Coronary artery (tissue), 2 donors: ENCODE measurements at regions not wholly inside any gene's neighbourhood (a gene's known extent, or its start where the extent isn't known, plus 50 kb on each side); places are given as distances from the start of the nearest gene placed in this dataset.

Experiments used
- DNase-seq: peaks from one replicate; pipeline ENCODE4 v3.0.0-alpha.2; 2017; ENCODE audit warnings: low spot score
- H3K27ac ChIP-seq, 2 donors: fragments of 200-600 bp; sonication (generic); one replicate each; pipeline ENCODE4 v1.5.1; 2016 to 2019
- H3K4me3 ChIP-seq: fragments of 200-600 bp; sonication (generic); 2 replicates; pipeline ENCODE4 v1.5.1; 2016; ENCODE audit warnings: mild to moderate bottlenecking, moderate library complexity
- TF ChIP-seq, protein P1 (sequence below): fragments of 200-600 bp; sonication (generic); IDR thresholded peaks from one replicate; pipeline ENCODE4 v1.5.1; 2019; ENCODE audit warnings: antibody characterized with exemption

DNA sequence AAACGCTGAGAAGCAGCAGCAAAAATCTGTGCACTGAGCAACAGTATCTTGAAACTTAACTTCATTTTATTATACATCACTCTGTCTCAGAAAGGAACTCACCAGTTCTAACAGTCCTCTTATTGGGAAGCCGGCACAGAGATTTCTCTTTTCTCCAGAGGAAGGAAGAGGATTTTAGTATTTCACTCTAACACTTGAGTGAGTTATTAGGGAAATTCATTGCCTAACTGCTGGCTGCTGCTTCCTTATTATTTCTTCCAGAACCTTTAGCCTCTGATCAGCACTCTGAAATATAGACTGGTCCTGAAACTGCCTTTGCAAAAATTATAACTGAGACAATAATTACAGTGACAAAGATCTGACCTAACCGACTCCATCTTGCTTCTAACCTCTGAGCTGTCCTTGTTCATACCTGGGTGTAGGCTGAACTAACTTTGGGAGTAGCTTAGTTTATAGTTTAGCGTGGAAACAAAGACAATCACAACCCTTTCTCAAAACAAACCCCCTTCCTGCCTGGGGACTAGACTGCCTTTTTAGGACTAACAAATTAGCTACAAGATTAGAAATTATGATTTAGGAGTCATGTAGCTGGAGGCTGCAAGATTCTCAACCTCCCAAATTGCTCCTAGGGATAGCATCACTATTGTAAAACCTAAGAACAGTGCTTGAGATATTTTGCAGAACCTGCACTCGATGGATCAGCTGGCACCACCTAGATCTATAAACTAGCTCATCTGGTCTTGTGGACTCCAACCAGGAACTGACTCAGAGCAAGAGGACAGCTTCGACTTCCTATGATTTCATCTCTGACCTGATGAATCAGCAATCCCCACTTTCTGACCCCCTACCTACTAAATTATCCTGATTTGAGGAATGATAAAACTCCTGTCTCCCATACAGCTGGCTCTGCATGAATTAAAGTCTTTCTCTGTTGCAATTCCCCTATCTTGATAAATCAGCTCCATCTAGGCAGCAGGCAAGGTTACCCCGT, 117.5 kb downstream of the DYRK2 start:
- Histone ChIP-seq H3K27ac (no peak overlapping the region), H3K4me3 (no peak overlapping the region)
- TF ChIP-seq, protein P1, sequence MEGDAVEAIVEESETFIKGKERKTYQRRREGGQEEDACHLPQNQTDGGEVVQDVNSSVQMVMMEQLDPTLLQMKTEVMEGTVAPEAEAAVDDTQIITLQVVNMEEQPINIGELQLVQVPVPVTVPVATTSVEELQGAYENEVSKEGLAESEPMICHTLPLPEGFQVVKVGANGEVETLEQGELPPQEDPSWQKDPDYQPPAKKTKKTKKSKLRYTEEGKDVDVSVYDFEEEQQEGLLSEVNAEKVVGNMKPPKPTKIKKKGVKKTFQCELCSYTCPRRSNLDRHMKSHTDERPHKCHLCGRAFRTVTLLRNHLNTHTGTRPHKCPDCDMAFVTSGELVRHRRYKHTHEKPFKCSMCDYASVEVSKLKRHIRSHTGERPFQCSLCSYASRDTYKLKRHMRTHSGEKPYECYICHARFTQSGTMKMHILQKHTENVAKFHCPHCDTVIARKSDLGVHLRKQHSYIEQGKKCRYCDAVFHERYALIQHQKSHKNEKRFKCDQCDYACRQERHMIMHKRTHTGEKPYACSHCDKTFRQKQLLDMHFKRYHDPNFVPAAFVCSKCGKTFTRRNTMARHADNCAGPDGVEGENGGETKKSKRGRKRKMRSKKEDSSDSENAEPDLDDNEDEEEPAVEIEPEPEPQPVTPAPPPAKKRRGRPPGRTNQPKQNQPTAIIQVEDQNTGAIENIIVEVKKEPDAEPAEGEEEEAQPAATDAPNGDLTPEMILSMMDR: no peak
- no peak for DNase-seq

DNA sequence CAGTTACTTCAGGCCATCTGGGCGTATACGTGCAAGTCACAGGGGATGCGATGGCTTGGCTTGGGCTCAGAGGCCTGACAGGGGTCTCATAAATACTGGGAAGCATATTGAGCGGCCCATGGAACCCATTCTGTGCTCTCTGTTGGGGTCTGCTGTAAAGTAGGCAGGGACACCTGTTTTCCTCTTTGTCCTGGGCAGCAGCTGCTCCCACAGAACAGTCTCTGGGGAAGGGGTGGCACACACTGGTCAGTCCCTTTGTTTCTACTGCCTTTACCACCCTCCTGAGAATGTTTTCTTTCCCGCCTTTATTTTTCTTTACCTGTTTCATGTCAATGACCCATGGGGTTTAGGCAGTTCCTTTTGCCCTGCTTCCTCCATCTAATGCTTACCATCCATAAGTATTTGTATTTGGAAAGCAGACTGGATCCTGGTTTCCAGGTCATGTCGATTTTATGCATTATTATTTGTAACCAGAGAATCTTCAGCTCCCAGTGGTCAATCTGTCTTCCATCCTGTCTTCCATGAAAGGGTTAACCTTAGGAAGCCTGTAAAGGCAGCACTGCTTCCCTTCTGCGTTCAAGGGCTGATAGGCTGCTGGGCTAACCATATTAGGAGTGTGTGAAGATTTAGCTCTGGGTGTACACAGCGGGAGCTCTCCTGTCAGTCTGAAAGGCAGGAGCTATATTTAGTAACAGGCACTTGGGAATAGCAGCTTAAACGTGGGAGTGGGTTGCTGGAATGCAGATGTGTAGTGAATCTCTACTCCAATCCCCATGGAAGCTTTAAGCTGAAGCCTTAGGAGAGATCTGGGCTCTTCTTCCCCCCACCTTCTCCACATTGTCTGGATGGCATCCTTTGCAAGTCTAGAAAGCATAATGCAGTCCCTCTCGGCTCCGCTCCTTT, 124.0 kb downstream of the DYRK2 start:
- peak overlapping the region; percentile 19 for H3K4me3 ChIP-seq
- H3K27ac ChIP-seq: peak overlapping the region; percentile 29 to 71
- DNase-seq: no peak
- TF ChIP-seq, protein P1: no peak

GRCh38 chr12:67773896-67774295, 125.4 kb downstream of the DYRK2 start:
- H3K4me3 ChIP-seq: no peak overlapping the region
- TF ChIP-seq, protein P1: no peak
- DNase-seq: no peak
- H3K27ac ChIP-seq: peak overlapping the region; percentile 12 to 20

- TF ChIP-seq, protein P1: no peak
- no peak for DNase-seq
- no peak overlapping the region for H3K27ac ChIP-seq
- H3K4me3 ChIP-seq: no peak overlapping the region
Measured at GRCh38 chr12:67774983-67775587, 126.5 kb downstream of the DYRK2 start.

DNA sequence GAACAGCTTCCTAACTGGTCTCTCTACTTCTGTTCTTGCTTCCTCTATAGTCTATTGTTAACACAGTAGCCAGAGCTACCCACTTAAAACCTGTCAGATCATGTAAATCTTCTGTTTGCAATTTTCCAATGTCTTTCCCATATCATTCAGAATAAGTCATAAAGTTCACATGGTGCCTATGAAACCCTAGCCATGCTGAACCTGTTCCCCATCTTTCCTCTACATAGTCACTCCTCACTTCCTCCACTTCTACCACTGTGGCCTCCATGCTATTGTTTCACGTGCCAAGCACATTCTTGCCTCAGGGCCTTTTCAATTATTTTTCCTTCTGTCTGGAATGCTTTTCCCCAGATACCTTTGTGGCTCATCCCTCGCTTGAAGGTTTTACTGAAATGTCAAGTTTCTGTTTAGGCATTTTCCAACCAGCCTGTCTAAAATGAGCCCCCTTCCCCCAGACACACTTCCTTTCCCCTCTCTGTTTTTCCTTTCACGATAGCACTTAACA, 132.1 kb downstream of the DYRK2 start:
- TF ChIP-seq, protein P1: no peak

DNA sequence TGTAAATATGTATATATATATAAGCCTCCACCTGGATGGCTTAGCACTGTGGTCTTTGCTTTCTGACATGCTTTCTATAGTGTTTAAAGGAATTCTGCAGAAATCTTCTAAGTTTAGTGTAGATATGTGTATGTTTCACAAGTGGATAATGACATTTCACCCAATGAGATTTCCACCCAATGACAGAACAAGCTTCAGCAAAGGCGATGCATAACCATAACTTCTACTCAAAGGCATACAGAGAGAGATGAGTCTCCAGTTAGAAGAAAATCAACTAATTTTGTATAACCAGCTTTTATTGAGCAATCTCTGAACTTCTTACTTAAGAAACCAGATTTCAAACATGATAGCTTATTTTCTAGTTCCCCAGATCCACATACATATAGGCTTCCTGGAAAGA, 134.0 kb downstream of the DYRK2 start:
- no peak overlapping the region for H3K4me3 ChIP-seq
- H3K27ac ChIP-seq: no peak overlapping the region
- no peak for DNase-seq
- TF ChIP-seq, protein P1: no peak

More for the DNA sequence above, 132.1 kb downstream of the DYRK2 start:
- Histone ChIP-seq H3K4me3 (no peak overlapping the region), H3K27ac (no peak overlapping the region)
- DNase-seq: no peak
